HG03045 (cell line): ENCODE measurements at regions not wholly inside any gene's neighbourhood (a gene's known extent, or its start where the extent isn't known, plus 50 kb on each side); places are given as distances from the start of the nearest gene placed in this dataset.
"Not testable (repeated sequence)": the region's sequence is repeated elsewhere in the genome, so short reads cannot be mapped to it uniquely, and the experiment has no call there.

ENCODE experiments used
- ATAC-seq: cut with Tn5 transposase; IDR thresholded peaks from one replicate; pipeline ENCODE4 v1.9.1; 2021; ENCODE audit warnings: mild to moderate bottlenecking, moderate library complexity; ENCODE audit not compliant: unreplicated experiment

DNA sequence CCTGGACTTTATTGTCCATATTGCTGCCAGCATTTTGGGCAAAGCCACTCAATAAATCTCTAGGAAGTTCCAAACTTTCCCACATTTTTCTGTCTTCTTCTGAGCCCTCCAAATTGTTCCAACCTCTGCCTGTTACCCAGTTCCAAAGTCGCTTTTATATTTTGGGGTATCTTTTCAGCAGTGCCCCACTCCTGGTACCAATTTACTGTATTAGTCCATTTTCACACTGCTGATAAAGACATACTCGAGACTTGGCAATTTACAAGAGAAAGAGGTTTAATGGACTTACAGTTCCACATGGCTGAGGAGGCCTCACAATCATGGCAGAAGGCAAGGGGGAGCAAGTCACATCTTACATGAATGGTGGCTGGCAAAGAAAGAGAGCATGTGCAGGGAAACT, 53.4 kb downstream of the AHSP start:
- not testable (repeated sequence) for ATAC-seq

DNA sequence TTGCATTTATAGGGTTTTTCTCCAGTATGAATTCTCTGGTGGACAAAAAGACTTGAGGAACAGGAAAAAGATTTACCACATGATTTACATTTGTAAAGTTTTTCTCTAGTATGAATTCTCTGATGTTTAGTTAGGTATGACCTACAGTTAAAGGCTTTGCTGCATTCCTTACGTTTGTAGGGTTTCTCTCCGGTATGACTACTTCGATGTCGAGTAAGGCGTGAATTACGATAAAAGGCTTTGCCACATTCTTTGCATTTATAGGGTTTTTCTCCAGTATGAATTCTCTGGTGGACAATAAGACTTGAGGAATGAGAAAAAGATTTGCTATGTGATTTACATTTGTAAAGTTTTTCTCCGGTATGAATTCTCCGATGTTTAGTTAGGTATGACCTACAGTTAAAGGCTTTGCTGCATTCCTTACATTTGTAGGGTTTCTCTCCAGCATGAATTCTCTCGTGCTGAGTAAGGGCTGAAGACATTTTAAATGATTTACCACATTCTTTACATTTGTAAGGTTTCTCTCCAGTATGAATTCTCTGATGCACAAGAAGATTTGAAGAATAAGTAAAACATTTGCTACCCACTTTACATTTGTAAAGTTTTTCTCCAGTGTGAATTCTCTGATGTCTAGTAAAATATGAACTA, 74.2 kb downstream of the AHSP start:
- ATAC-seq, result not testable (repeated sequence)

DNA sequence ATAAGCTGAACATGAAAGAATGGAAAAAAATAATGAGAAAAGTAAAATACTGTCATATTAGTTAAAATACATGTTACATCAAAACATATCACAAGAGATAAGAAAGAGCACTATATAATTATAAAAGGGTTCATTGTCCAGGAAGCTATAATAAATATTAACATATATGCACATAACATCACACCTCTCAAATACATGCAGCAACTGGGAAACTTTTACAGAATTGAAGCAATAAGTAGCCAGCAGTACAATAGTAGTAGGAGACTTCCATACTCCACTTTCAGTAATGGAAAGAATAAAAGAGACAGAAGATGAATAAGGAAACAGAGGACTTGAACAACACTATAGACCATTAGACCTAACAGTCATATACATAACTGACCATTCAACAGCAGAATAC, 90.4 kb downstream of the AHSP start:
- ATAC-seq, result no peak

DNA sequence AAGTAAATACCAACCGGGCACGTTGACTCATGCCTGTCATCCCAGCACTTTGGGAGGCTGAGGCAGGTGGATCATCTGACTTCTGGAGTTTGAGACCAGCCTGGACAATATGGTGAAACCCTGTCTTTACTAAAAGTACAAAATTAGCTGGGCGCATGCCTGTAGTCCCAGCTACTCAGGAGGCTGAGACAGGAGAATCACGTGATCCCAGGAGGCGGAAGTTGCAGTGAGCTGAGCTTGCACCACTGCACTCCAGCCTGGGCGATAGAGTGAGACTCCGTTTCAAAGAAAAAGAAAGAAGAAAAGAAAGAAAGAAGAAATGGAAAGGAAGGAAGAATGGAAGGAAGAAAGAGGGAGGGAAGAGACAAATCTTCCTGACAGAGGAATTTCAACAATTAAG, 108.7 kb downstream of the AHSP start:
- no peak for ATAC-seq

DNA sequence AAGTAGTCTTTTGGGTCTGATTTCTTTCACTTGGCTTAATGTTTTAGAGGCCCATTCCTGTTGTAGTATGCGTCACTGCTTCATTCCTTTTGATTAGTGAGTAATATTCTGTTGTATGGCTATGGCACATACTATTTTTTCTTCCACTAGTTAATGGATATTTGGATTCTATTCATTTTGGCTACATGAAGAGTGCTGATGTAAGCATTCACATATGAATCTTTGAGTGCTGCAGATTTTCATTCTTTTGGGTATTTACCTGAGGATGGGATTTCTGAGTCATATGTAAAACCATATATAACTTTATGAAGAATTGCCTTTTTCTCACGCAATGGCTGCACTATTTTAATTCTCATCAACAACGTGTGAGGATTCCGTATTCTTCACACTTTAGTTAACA, 113.6 kb downstream of the AHSP start:
- no peak for ATAC-seq

DNA sequence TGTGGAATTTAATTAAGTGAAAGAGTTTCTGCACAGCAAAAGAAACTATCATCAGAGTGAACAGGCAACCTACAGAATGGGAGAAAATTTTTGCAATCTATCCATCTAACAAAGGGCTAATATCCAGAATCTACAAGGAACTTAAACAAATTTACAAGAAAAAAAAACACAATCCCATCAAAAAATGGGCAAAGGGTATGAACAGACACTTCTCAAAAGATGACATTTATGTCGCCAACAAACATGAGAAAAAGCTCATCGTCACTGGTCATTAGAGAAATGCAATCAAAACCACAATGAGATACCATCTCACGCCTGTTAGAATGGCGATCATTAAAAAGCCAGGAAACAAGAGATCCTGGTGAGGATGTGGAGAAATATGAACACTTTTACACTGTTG, 128.0 kb downstream of the AHSP start:
- ATAC-seq, result not testable (repeated sequence)

DNA sequence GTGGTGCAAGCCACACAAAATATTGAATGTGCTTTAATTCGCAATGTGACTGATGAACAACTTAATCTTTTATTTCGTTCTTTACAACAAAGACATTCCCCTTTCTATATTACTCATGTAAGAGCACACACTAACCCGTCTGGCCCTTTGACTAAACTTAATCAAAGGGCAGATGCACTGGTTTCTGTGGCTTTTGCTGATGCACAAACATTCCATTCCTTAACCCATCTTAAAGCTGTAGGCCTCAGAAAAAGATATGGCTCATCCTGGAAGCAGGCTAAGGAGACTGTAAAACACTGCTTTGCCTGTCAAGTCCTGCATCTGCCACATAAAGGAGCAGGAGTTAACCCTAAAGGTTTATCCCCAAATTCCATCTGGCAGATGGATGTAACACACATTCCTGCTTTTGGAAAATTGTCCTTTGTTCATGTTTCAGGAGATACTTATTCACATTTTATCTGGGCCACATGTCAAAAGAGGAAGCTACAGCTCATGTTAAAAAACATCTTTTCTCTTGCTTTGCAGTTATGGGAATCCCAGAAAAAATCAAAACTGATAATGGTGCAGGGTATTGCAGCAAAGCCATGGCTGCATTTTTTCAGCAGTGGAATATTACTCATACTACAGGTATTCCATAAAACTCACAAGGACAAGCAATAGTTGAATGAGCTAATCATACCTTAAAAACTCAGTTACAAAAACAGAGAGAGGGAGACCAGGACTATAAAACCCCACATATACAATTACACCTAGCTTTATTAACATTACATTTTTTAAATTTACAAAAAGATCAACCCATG, 137.2 kb downstream of the AHSP start:
- no peak for ATAC-seq

DNA sequence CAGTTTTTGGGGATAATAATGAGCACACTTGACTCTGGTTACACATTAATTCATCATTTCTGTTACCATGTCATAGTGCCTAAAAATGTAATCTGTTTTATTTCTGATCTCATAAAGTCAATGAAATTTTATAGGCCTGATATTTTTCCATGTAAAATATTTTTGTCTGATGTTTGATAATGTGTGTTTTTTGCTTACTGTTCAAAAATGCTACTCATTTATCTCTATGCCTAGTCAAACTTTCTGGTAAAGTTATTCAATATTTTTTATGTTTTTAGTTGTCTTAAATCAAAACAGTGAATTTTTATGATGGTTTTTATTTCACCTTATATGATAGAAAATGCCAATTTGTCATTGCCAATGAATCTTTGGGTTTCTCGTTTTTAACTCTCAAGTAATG, 147.0 kb downstream of the AHSP start:
- ATAC-seq, result no peak

DNA sequence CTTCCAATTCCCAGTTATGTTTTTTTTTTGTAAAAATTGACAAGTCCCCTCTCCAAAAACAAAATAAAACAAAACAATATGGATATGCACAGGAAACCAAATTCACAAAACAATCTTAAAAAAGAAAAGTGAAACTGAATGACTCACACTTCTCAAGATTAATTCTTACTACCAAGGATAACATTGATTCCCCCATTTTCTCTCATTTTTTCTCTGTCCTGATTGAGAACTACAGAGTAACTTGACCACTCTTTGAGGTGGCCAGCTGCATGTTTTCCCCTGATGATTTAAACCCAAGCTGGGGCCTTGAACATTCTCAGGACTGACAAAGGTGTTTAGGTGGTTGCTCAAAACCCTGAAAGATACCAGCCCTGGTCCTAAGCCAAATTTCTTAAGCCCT, 149.0 kb downstream of the AHSP start:
- no peak for ATAC-seq

DNA sequence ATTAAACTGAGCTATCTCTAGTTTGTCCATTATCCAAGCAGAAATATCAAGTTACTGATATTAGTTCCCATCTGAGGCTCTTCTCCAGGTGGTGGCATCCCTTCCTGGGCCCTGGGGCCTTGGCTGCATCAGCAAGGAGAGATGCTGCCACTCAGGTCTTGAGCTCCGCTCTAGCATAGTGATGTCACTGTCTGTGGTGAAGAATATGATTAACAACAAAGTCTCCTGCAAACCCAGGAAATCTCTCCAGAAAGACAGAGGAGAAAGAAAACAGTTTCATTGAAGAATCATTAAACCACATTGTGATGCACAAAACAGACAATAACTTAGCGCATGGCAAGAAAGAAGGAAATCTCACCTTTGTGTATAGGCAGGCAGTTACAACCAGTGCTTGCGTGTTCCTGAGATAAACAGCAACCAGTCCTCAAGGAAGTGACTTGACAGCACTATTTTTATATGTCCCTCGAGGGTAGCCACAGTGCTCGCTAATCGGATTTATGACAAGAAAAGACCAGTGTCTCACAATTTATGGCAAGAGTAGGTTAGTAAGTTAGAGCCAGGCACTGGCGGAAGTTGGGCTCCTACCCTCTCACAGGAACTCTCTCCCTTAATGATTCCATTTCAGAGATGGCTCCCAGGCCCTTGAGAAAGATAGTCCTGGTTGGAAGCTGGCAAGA, 151.1 kb downstream of the AHSP start:
- no peak for ATAC-seq

DNA sequence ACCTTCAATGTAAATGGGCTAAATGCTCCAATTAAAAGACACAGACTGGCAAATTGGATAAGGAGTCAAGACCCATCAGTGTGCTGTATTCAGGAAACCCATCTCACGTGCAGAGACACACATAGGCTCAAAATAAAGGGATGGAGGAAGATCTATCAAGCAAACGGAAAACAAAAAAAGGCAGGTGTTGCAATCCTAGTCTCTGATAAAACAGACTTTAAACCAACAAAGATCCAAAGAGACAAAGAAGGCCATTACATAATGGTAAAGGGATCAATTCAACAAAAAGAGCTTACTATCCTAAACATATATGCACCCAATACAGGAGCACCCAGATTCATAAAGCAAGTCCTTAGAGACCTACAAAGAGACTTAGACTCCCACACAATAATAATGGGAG, 161.6 kb downstream of the AHSP start:
- ATAC-seq, result not testable (repeated sequence)

DNA sequence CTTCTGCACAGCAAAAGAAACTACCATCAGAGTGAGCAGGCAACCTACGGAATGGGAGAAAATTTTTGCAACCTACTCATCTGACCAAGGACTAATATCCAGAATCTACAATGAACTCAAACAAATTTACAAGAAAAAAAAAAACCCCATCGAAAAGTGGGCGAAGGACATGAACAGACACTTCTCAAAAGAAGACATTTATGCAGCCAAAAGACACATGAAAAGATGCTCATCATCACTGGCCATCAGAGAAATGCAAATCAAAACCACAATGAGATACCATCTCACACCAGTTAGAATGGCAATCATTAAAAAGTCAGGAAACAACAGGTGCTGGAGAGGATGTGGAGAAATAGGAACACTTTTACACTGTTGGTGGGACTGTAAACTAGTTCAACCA, 164.6 kb downstream of the AHSP start:
- ATAC-seq, result not testable (repeated sequence)

DNA sequence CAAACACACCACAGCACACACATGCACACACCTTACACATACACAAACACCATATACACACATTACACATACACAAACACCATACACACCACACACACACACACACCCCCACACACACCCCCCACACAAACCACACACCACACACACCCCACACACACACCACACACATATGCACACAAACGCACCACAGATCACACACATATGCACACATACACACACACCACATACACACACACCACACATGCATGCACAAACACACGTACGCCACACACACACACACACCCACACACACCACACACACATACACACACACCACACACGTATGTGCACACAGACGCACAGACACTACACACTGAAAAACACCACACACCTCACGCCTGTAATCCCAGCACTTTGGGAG, 166.0 kb downstream of the AHSP start:
- no peak for ATAC-seq

DNA sequence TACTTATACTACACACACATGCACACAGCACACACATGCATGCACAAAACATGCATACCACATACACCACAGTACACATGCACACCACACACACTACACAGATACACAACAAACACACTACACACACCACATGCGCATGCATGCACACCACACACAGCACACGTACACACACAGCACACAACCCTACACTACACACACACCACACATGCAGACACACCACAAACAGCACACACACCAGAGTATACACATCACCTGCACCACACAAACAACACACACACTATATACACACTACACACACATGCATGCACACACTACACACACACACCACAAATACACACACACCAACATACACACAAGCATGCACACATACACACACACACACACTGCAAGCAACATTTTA, 166.8 kb downstream of the AHSP start:
- no peak for ATAC-seq

DNA sequence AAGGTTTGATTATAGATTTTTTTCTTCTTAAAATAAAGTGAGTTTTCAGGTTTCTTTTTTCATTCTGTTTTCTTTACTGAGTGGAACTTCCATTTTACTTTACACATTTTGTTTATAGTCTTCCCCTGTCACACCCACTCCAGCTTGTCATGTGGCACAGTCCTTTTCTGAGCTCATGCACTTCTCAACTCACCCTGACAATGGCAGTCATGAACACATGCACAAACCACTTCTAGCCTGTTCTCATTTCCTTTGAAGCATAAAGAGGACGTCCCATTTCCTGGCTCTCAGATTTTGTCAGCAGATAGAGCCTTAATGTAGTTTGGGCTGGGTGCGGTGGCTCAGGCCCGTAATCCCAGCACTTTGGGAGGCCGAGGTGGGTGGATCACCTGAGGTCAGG, 168.0 kb downstream of the AHSP start:
- ATAC-seq, result no peak

DNA sequence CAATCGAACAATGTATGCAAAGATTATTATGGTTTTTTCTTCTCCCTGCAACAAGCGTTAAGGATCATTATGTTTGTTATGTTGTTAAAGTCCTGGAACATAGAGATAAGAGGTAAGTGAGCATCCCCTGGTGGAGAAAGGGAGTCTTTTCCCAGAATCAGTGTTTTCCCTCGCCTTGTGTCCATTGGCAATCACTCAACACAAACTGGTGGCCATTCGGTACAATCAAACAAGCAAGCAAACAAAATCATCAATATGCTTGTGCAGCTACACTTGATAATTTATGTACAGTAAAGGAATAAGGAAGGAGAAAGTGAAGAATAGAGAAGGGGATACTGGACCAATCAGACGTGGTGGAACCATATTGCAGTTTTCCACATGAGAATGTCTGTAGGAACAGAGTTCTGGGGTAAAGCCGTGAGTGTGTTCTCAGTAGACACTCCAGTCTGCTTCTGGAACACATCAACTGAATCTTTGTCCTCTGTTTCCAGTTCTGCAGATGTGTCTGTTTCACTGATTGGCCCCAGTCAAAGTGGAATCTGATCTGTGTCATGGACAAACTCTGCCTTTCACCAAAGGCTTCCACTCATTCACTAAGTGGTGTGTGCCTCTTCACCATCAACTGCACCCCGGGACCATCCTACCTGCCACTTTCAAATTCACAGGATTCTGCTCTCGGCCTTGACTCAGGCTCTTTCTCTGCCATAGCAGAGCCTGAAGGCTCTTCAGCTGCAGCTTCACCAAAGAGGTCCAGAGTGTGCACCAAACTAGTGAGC, 169.5 kb downstream of the AHSP start:
- no peak for ATAC-seq

DNA sequence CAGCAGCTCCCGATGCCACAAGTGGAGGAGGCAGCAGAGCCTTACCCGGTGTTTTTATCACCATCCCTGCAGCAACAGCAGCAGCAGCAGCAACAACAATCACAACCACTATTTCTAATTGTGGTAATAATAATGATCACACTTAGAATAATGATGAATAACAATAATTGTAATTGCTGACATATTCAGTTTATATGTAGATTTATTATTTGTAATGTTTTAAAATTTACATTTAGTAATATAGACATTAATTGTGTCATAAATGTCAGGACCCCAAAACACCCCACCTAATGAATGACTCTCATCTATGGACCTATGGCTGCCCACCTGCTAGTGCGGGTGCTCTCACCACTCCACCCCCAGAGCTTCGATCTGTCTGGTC, 170.0 kb downstream of the AHSP start:
- no peak for ATAC-seq

DNA sequence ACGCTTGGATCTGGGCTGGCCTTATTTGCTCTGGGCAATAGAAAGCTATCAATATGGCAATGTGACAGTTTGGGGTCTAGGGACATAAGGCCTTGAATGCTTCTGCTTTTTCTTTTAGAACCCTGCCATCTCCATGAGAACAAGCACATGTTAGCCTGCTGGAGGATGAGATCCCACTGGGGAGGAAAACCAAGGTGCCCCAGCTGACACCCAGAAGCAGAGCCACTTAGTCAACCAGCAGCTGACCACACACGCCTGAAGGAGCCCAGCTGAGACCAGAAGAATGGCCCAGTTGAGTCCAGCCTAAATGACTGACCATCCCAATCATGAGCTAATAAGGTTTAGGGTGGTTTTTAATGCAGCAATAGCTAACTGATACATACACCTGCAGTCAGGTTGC, 171.2 kb downstream of the AHSP start:
- ATAC-seq, result no peak

DNA sequence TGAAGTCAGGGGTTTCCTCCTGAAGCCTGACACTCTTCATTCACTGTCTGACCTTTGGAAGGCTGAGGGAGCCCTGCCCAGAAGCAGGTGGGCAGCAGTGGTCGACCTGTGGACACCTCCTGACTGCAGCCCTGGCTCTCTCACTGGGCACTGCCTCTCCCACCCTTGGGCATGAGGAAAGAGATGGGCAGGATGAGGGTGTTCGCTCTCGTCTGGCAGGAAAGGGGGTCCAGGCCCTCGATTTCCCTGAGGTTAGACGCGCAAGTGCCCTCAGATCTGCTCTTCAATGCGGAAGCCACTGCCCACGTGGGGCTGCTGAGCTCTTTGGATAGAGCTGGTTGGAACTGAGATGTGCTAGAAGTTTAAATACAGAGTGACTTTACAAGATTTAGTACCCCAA, 171.9 kb downstream of the AHSP start:
- ATAC-seq, result no peak

DNA sequence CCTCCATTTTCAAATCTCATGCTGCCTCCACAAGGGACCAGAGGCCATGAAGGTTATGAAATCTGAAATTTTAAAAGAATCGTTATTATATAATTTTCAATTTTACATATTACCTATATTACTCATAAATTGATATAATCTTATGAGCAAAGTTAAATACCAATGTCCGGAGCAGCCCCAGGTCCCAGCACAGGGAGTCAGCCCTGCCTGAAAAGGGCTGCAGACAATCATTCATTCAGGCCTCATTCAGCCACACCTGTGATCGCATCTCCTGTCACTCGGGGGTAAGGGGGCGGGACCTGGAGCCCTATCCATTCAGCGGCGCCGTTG, 172.5 kb downstream of the AHSP start:
- ATAC-seq, result no peak

DNA sequence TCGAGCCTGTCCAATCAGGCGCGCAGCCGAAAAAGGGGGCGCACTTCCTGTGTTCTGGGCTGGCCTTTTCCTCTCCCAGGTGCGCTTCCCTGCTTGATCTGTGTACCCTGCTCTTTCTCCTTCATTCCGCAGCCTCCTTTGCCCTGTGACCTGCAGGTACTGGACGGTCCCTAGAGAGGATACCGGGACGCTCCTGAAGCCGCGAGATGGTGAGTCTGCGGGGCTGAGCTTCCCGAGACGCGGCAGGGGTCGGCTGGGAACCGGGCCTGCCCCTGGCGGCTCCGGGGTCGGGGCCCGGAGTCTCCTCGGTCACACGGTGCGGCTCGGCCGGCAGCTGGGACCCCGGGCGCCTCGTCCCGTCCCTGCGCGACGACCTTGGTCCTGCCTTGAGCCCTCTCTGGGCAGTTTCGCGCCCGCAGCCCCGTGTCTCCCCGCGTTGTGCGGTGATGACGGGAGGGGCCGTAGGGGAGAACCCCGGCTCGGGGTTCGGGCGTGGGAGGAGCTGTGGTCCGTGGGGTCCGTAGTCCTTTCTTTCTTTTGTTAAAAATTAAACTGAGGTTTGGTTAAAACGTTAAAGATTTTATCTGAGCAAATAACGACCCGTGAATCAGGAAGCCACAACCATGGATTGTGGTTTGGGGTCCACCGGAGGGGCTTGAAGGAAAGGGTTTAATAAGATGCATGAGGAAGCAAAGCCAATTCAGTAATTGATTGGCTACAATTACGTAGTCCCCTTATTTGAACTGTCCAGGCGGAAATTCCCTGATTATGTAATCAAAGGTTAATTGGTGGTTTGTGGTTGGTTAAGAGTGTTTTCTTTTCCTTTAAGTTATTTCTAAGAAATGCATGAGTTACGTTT, 172.8 kb upstream of the ZNF267 start:
- peak; percentile 93 for ATAC-seq
